GM12878 (cell line): ENCODE measurements at regions not wholly inside any gene's neighbourhood (a gene's known extent, or its start where the extent isn't known, plus 50 kb on each side); places are given as distances from the start of the nearest gene placed in this dataset.
A peak's percentile ranks its signal among the peaks of the same experiment; 100 is the strongest.

ENCODE experiments used
- ATAC-seq: fragments of 200-7000 bp; cut with Tn5 transposase; 3 replicates; pipeline ENCODE4 v1.9.1; 2020; ENCODE audit warnings: mild to moderate bottlenecking, moderate library complexity
- BruUV-seq: library from RNA; stranded (reverse); fragments of 400-500 nt; replicated peaks from 2 replicates; lab custom pipeline; 2021; lab: Mats Ljungman, UMichigan
- CTCF ChIA-PET: fragments of 300-600 bp; sonication (Branson Sonifier 250); formaldehyde crosslinking; extraction: SDS; loops from one replicate; lab custom pipeline; 2021; ENCODE audit warnings: inconsistent platforms; lab: Yijun Ruan, JAX
- POLR2A ChIA-PET: fragments of 350-600 bp; formaldehyde crosslinking; extraction: SDS; loops from one replicate; lab custom pipeline; 2021; ENCODE audit warnings: inconsistent platforms; lab: Charles Lee
- RAD21 ChIA-PET: fragments of 300-600 bp; sonication (Branson Sonifier 250); formaldehyde crosslinking; loops from one replicate; lab custom pipeline; 2023; ENCODE audit warnings: antibody characterized with exemption; ENCODE audit not compliant: unreplicated experiment; lab: Charles Lee
- SMC1A ChIA-PET: fragments of 300-600 bp; sonication (Branson Sonifier 250); formaldehyde crosslinking; loops from one replicate; lab custom pipeline; 2023; ENCODE audit not compliant: unreplicated experiment, uncharacterized antibody; lab: Charles Lee
- DNase-seq: peaks from one replicate; pipeline ENCODE4 v3.0.0-alpha.2; 2011; ENCODE audit warnings: low read depth, low spot score
- FAIRE-seq: peaks from 3 replicates; lab custom pipeline; 2011; peaks lifted over from hg19 to GRCh38; lab: Jason Lieb, UNC
- H2AFZ ChIP-seq: 2 replicates; pipeline ENCODE4 v1.6.0; 2011; ENCODE audit warnings: low read depth, low read length, control low read depth; ENCODE audit not compliant: control insufficient read depth
- H3K27ac ChIP-seq: 2 replicates; pipeline ENCODE4 v1.5.1; 2011; ENCODE audit warnings: control low read depth; ENCODE audit not compliant: control insufficient read depth, insufficient read depth
- H3K27me3 ChIP-seq, 2 experiments: replicated peaks in 1 of 2; 2 replicates each; pipeline versions ENCODE4 v1.6.0 to v1.6.1; 2011; ENCODE audit warnings: low read length in 1 of 2; ENCODE audit not compliant: control insufficient read depth in 2 of 2, insufficient read depth in 2 of 2
- H3K36me3 ChIP-seq, 2 experiments: 2 replicates each; pipeline ENCODE4 v1.5.1; 2011; ENCODE audit warnings: low read length in 1 of 2; ENCODE audit not compliant: control insufficient read depth in 2 of 2, insufficient read depth in 2 of 2
- H3K4me1 ChIP-seq: 2 replicates; pipeline ENCODE4 v1.6.1; 2011; ENCODE audit warnings: mild to moderate bottlenecking, low read length, moderate library complexity, mixed read lengths; ENCODE audit not compliant: control insufficient read depth, insufficient read depth
- H3K4me2 ChIP-seq: 2 replicates; pipeline ENCODE4 v1.6.0; 2011; ENCODE audit warnings: control low read depth; ENCODE audit not compliant: control insufficient read depth, insufficient read depth
- H3K4me3 ChIP-seq: fragments of 200-600 bp; sonication (generic); 2 replicates; pipeline ENCODE4 v1.5.1; 2016
- H3K79me2 ChIP-seq: 2 replicates; pipeline ENCODE4 v1.6.0; 2011; ENCODE audit warnings: low read length; ENCODE audit not compliant: control insufficient read depth, insufficient read depth
- H3K9ac ChIP-seq: 2 replicates; pipeline ENCODE4 v1.8.0; 2011; ENCODE audit warnings: low read length, control low read depth, mixed read lengths; ENCODE audit not compliant: control insufficient read depth, insufficient read depth
- H3K9me3 ChIP-seq: replicated peaks from 3 replicates; pipeline ENCODE4 v1.5.1; 2011; ENCODE audit warnings: mild to moderate bottlenecking, low read length; ENCODE audit not compliant: control insufficient read depth, insufficient read depth
- H4K20me1 ChIP-seq: 2 replicates; pipeline ENCODE4 v1.6.0; 2011; ENCODE audit not compliant: control insufficient read depth, insufficient read depth
- EGR1 ChIP-seq, 2 experiments: IDR thresholded peaks; 1 replicate in 1 of 2; 2 replicates in 1 of 2; pipeline ENCODE4 v1.6.1; 2011 to 2012; ENCODE audit warnings: low read depth in 2 of 2, low read length in 2 of 2, borderline replicate concordance in 1 of 2, mild to moderate bottlenecking in 1 of 2, moderate library complexity in 1 of 2
- KDM1A ChIP-seq: fragments of 200-600 bp; sonication (generic); IDR thresholded peaks from 2 replicates; pipeline ENCODE4 v1.6.1; 2016; ENCODE audit warnings: borderline replicate concordance
- MTA3 ChIP-seq: IDR thresholded peaks from 2 replicates; pipeline ENCODE4 v1.6.1; 2012; ENCODE audit warnings: low read length, inconsistent platforms, borderline replicate concordance
- NBN ChIP-seq: fragments of 450-650 bp; IDR thresholded peaks from 2 replicates; pipeline ENCODE4 v1.6.1; 2016
- RBBP5 ChIP-seq: fragments of 200-600 bp; sonication (generic); conservative IDR thresholded peaks from 2 replicates; pipeline ENCODE4 v1.6.1; 2016
- SMAD5 ChIP-seq: IDR thresholded peaks from 2 replicates; pipeline ENCODE4 v1.6.1; 2016; ENCODE audit warnings: antibody characterized with exemption, low read depth
- ZBED1 ChIP-seq: IDR thresholded peaks from 2 replicates; pipeline ENCODE4 v1.6.1; 2016; ENCODE audit warnings: borderline replicate concordance
- ZNF207 ChIP-seq: fragments of 450-650 bp; IDR thresholded peaks from 2 replicates; pipeline ENCODE4 v1.6.1; 2014; ENCODE audit warnings: antibody characterized with exemption, mild to moderate bottlenecking, borderline replicate concordance
- WGBS: methylation state at CpG from one replicate; pipeline ENCODE4 v1.1.6; 2016; ENCODE audit warnings: low lambda C conversion rate; ENCODE audit not compliant: insufficient replicate concordance, insufficient coverage; ENCODE audit errors: missing lambda C conversion rate; 5-methylcytosine and 5-hydroxymethylcytosine counted together
- in situ Hi-C: fragments of 300-500 bp; cut with MboI; formaldehyde crosslinking; loops from 9 replicates; pipeline ENCODE4 v1.14.3; 2018; ENCODE audit warnings: mixed read lengths
- intact Hi-C: fragments of 100-400 bp; cut with micrococcal nuclease; formaldehyde crosslinking; loops from one replicate; pipeline ENCODE4 v1.14.2; 2022; ENCODE audit not compliant: unreplicated experiment
- TF ChIP-seq, protein P1 (sequence below): fragments of 450-650 bp; IDR thresholded peaks from 2 replicates; pipeline ENCODE4 v1.6.1; 2017; ENCODE audit warnings: mild to moderate bottlenecking, moderate library complexity
- TF ChIP-seq, protein P2 (sequence below): fragments of 450-650 bp; formaldehyde crosslinking; IDR thresholded peaks from 2 replicates; pipeline ENCODE4 v1.4.0; 2020; ENCODE audit warnings: mild to moderate bottlenecking, moderate library complexity

DNA sequence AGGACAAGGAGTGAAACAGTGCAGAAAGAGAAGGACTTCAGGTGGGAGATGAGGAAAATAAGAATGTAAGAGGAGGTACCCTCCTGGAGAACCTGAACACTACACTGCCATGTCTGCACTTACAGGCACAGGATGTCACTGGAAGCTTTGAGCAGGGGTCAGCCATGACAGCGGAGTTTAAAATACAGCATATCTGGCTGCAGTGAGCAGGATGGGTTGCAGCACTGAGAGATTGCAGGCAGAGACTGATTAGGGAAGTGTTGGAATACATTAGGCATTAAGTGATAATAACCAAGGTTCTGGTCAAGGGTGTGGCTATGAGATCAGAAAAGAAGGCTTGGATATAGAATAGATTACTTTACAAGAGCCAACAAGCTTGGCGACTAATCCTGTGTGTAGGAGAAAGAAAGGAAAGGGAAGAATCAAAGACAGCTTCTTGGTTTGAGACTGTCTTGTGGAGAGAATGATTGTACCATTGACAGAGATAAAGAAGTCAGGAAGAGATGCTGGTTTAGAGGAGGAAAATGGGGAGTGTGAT lies 171.1 kb upstream of the RBMS1 start:
- no peaks in the 10 kb centered on the region for H4K20me1 ChIP-seq
- no peaks in the 10 kb centered on the region for H3K9me3 ChIP-seq
- no peaks in the 10 kb centered on the region for H3K4me1 ChIP-seq
- ChIA-PET POLR2A (no interaction called here), CTCF (no interaction called here), SMC1A (no interaction called here), RAD21 (no interaction called here)
- no peaks in the 10 kb centered on the region for H3K79me2 ChIP-seq
- no peaks in the 10 kb centered on the region for H3K36me3 ChIP-seq
- no peak overlapping the region for H3K4me3 ChIP-seq
- ATAC-seq (no peak), FAIRE-seq (peak; percentile 47), DNase-seq (no peak)
- no TSS peak for BruUV-seq
- no peak overlapping the region for H2AFZ ChIP-seq
- no peaks in the 10 kb centered on the region for H3K27me3 ChIP-seq
- no peak overlapping the region for H3K27ac ChIP-seq
- in situ Hi-C loops, result no loop called here
- TF ChIP-seq ZNF207, result no peak
- no peak for TF ChIP-seq SMAD5
- TF ChIP-seq ZBED1, result no peak
- TF ChIP-seq RBBP5, result no peak
- TF ChIP-seq EGR1 (IDR thresholded peaks at IDR 0.05; ENCODE audit: borderline replicate concordance in 1 of 2, low read depth in 2 of 2, low read length in 2 of 2), result no peak
- no peak for TF ChIP-seq NBN
- TF ChIP-seq, protein P1, sequence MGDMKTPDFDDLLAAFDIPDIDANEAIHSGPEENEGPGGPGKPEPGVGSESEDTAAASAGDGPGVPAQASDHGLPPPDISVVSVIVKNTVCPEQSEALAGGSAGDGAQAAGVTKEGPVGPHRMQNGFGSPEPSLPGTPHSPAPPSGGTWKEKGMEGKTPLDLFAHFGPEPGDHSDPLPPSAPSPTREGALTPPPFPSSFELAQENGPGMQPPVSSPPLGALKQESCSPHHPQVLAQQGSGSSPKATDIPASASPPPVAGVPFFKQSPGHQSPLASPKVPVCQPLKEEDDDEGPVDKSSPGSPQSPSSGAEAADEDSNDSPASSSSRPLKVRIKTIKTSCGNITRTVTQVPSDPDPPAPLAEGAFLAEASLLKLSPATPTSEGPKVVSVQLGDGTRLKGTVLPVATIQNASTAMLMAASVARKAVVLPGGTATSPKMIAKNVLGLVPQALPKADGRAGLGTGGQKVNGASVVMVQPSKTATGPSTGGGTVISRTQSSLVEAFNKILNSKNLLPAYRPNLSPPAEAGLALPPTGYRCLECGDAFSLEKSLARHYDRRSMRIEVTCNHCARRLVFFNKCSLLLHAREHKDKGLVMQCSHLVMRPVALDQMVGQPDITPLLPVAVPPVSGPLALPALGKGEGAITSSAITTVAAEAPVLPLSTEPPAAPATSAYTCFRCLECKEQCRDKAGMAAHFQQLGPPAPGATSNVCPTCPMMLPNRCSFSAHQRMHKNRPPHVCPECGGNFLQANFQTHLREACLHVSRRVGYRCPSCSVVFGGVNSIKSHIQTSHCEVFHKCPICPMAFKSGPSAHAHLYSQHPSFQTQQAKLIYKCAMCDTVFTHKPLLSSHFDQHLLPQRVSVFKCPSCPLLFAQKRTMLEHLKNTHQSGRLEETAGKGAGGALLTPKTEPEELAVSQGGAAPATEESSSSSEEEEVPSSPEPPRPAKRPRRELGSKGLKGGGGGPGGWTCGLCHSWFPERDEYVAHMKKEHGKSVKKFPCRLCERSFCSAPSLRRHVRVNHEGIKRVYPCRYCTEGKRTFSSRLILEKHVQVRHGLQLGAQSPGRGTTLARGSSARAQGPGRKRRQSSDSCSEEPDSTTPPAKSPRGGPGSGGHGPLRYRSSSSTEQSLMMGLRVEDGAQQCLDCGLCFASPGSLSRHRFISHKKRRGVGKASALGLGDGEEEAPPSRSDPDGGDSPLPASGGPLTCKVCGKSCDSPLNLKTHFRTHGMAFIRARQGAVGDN, result no peak
- no peak for TF ChIP-seq KDM1A
- TF ChIP-seq, protein P2, sequence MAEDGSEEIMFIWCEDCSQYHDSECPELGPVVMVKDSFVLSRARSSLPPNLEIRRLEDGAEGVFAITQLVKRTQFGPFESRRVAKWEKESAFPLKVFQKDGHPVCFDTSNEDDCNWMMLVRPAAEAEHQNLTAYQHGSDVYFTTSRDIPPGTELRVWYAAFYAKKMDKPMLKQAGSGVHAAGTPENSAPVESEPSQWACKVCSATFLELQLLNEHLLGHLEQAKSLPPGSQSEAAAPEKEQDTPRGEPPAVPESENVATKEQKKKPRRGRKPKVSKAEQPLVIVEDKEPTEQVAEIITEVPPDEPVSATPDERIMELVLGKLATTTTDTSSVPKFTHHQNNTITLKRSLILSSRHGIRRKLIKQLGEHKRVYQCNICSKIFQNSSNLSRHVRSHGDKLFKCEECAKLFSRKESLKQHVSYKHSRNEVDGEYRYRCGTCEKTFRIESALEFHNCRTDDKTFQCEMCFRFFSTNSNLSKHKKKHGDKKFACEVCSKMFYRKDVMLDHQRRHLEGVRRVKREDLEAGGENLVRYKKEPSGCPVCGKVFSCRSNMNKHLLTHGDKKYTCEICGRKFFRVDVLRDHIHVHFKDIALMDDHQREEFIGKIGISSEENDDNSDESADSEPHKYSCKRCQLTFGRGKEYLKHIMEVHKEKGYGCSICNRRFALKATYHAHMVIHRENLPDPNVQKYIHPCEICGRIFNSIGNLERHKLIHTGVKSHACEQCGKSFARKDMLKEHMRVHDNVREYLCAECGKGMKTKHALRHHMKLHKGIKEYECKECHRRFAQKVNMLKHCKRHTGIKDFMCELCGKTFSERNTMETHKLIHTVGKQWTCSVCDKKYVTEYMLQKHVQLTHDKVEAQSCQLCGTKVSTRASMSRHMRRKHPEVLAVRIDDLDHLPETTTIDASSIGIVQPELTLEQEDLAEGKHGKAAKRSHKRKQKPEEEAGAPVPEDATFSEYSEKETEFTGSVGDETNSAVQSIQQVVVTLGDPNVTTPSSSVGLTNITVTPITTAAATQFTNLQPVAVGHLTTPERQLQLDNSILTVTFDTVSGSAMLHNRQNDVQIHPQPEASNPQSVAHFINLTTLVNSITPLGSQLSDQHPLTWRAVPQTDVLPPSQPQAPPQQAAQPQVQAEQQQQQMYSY, result no peak
- no peak for TF ChIP-seq MTA3
- intact Hi-C loops, result no loop called here
- 69% methylated on average over 2 of the region's 2 CpGs for WGBS
- H3K9ac ChIP-seq, result no peak overlapping the region
- H3K4me2 ChIP-seq, result no peak overlapping the region
